Vagina (tissue), 2 donors: ENCODE measurements at regions not wholly inside any gene's neighbourhood (a gene's known extent, or its start where the extent isn't known, plus 50 kb on each side); places are given as distances from the start of the nearest gene placed in this dataset.

Source experiments
- POLR2A ChIP-seq, 2 donors: fragments of 450-650 bp; IDR thresholded peaks; one replicate each; pipeline ENCODE4 v1.6.1; 2017; ENCODE audit warnings: antibody characterized with exemption in 2 of 2, mild to moderate bottlenecking in 2 of 2, moderate library complexity in 2 of 2
- TF ChIP-seq, protein P1 (sequence below), 3 experiments: fragments of 450-650 bp in 2 of 3; fragments of 200-600 bp in 1 of 3; sonication (generic) in 1 of 3; IDR thresholded peaks; one replicate each; pipeline ENCODE4 v1.5.1; 2017 to 2019; ENCODE audit warnings: antibody characterized with exemption in 3 of 3, mild to moderate bottlenecking in 2 of 3, moderate library complexity in 2 of 3

DNA sequence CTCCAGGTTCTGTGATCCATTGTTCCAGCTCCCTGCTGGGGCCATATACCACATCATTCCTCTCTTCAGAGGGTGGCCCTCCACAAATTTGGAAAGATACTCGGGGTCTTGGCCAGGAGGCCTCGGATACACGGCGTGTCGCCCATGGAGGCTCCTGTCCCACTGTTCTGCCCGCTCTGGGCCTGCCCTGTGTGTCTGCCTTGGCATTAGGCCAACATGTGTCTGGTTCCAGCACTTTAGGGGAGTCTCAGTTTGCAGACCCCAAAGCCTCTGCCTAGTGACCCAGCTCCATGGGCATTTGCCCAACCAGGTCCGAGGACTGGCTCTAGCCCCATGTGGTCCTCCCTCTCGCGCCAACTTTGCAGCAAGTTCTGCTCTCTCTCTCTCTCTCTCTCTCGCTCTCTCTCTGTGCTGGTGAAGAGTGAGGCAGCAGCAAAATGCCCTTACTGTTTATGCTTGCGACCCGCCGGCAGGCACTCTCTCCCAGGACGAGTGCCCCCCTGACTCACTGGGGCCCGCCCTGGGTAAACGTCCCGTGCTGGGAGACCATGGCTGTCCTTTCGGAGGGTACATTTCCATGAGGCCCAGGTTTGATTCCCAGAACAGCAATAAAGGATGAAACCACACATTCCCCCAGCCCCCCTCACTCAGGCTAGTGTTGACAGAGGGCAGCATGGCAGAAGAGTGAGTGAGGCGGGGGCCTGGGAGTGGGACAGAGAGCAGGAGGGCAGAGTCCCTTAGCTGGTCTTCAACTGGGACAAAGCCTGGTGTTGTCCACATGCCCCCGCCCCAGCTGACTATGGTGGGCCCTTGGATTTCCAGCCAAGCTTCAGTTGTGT lies 77.9 kb downstream of the ISG20 start:
- TF ChIP-seq, protein P1, sequence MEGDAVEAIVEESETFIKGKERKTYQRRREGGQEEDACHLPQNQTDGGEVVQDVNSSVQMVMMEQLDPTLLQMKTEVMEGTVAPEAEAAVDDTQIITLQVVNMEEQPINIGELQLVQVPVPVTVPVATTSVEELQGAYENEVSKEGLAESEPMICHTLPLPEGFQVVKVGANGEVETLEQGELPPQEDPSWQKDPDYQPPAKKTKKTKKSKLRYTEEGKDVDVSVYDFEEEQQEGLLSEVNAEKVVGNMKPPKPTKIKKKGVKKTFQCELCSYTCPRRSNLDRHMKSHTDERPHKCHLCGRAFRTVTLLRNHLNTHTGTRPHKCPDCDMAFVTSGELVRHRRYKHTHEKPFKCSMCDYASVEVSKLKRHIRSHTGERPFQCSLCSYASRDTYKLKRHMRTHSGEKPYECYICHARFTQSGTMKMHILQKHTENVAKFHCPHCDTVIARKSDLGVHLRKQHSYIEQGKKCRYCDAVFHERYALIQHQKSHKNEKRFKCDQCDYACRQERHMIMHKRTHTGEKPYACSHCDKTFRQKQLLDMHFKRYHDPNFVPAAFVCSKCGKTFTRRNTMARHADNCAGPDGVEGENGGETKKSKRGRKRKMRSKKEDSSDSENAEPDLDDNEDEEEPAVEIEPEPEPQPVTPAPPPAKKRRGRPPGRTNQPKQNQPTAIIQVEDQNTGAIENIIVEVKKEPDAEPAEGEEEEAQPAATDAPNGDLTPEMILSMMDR (IDR thresholded peaks at IDR 0.05), result no peak
- no peak for TF ChIP-seq POLR2A (IDR thresholded peaks at IDR 0.05)
